ENCODE measurements at regions not wholly inside any gene's neighbourhood (a gene's known extent, or its start where the extent isn't known, plus 50 kb on each side); places are given as distances from the start of the nearest gene placed in this dataset.

DNA sequence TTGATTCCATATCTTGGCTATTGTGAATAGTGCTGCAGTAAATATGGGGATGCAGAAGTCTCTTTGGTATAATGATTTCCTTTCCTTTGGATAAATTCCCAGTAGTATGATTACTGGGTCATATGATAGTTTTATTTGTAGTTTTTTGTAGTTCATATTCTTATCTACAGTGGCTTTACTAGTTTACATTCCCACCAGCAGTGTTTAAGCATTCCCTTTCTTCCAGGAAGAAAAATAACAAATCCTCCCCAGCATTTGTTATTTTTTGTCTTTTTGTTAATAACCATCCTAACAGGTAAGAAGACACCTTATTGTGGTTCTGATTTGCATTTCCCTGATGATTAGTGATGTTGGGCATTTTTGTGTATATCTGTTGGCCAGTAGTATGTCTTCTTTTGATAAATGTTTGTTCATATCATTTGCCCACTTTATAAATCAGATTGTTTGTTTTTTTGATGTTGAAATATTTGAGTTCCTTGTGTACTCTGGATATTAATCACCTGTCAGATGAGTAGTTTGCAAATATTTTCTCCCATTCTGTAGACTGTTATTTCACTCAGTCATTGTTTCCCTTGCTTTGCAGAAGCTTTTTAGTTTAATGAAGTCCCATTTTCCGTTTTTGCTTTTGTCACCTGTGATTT lies 163.3 kb upstream of the THRB start:
- Histone ChIP-seq H3K4me3 (replicated peaks in 1 of 3; ENCODE audit: low read depth in 2 of 3, low read length in 3 of 3) (no peak overlapping the region), H3K27ac (ENCODE audit: low read depth in 1 of 2, low read length in 2 of 2) (no peak overlapping the region), H3K9me3 (replicated peaks in 1 of 2; ENCODE audit: control insufficient read depth in 1 of 2, insufficient read depth in 1 of 2, low read length in 2 of 2) (peaks cover 0 to 4% of the 10 kb centered on the region in 2 donors), H3K27me3 (ENCODE audit: control insufficient read depth in 2 of 2, insufficient read depth in 2 of 2, low read length in 2 of 2) (no peaks in the 10 kb centered on the region), H3K4me2 (replicated peaks; ENCODE audit: extremely low read depth, low read length, poor library complexity, severe bottlenecking) (no peak overlapping the region), H3K36me3 (replicated peaks in 1 of 2; ENCODE audit: control insufficient read depth in 1 of 2, insufficient read depth in 2 of 2, low read length in 2 of 2) (no peaks in the 10 kb centered on the region), H3K79me2 (ENCODE audit: insufficient read depth, low read length) (no peaks in the 10 kb centered on the region), H4K20me1 (ENCODE audit: insufficient read depth, low read length) (no peaks in the 10 kb centered on the region), H3K9ac (ENCODE audit: insufficient read depth, low read length, poor library complexity, severe bottlenecking) (no peak overlapping the region), H2AFZ (ENCODE audit: insufficient read depth, low read depth, low read length, poor library complexity, severe bottlenecking) (no peak overlapping the region), H3K4me1 (ENCODE audit: control insufficient read depth in 1 of 2, insufficient read depth in 2 of 2, low read length in 2 of 2) (no peaks in the 10 kb centered on the region)
- Mint-ChIP-seq H3K9me3 (peaks cover 3 to 14% (median 8%) of the 10 kb centered on the region in 7 donors), H3K4me3 (no peak overlapping the region), H3K27me3 (ENCODE audit: low read depth in 3 of 3) (no peaks in the 10 kb centered on the region), H3K36me3 (no peaks in the 10 kb centered on the region), H3K4me1 (peaks cover 10% of the 10 kb centered on the region), H3K27ac (no peak overlapping the region)
- TF ChIP-seq, protein P1, sequence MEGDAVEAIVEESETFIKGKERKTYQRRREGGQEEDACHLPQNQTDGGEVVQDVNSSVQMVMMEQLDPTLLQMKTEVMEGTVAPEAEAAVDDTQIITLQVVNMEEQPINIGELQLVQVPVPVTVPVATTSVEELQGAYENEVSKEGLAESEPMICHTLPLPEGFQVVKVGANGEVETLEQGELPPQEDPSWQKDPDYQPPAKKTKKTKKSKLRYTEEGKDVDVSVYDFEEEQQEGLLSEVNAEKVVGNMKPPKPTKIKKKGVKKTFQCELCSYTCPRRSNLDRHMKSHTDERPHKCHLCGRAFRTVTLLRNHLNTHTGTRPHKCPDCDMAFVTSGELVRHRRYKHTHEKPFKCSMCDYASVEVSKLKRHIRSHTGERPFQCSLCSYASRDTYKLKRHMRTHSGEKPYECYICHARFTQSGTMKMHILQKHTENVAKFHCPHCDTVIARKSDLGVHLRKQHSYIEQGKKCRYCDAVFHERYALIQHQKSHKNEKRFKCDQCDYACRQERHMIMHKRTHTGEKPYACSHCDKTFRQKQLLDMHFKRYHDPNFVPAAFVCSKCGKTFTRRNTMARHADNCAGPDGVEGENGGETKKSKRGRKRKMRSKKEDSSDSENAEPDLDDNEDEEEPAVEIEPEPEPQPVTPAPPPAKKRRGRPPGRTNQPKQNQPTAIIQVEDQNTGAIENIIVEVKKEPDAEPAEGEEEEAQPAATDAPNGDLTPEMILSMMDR (IDR thresholded peaks at IDR 0.05), result no peak
- no peak for DNase-seq
- intact Hi-C loops (cut with micrococcal nuclease), result no loop called here
- no CpG with 5 or more reads among the region's 1 CpG for WGBS (ENCODE audit: insufficient coverage)

GRCh38 chr3:24661175-24661584 lies 166.5 kb upstream of the THRB start:
- peaks cover 10% of the 10 kb centered on the region for H3K4me1 Mint-ChIP-seq
- Histone ChIP-seq H3K79me2 (ENCODE audit: insufficient read depth, low read length) (no peaks in the 10 kb centered on the region), H3K9me3 (replicated peaks in 1 of 2; ENCODE audit: control insufficient read depth in 1 of 2, insufficient read depth in 1 of 2, low read length in 2 of 2) (peaks cover 0 to 1% of the 10 kb centered on the region in 2 donors), H4K20me1 (ENCODE audit: insufficient read depth, low read length) (no peaks in the 10 kb centered on the region), H3K4me2 (replicated peaks; ENCODE audit: extremely low read depth, low read length, poor library complexity, severe bottlenecking) (no peak overlapping the region), H3K4me3 (replicated peaks in 1 of 3; ENCODE audit: low read depth in 2 of 3, low read length in 3 of 3) (no peak overlapping the region), H3K4me1 (ENCODE audit: control insufficient read depth in 1 of 2, insufficient read depth in 2 of 2, low read length in 2 of 2) (no peaks in the 10 kb centered on the region), H3K9ac (ENCODE audit: insufficient read depth, low read length, poor library complexity, severe bottlenecking) (no peak overlapping the region), H2AFZ (ENCODE audit: insufficient read depth, low read depth, low read length, poor library complexity, severe bottlenecking) (no peak overlapping the region), H3K36me3 (replicated peaks in 1 of 2; ENCODE audit: control insufficient read depth in 1 of 2, insufficient read depth in 2 of 2, low read length in 2 of 2) (no peaks in the 10 kb centered on the region), H3K27me3 (ENCODE audit: control insufficient read depth in 2 of 2, insufficient read depth in 2 of 2, low read length in 2 of 2) (no peaks in the 10 kb centered on the region), H3K27ac (ENCODE audit: low read depth in 1 of 2, low read length in 2 of 2) (no peak overlapping the region)
- DNase-seq, result no peak
- intact Hi-C loops (cut with micrococcal nuclease), result no loop called here
- TF ChIP-seq, protein P1 (IDR thresholded peaks at IDR 0.05), result no peak
- WGBS (ENCODE audit: insufficient coverage), result no CpG with 5 or more reads among the region's 3 CpGs
- H3K4me3 Mint-ChIP-seq, result no peak overlapping the region
- no peak overlapping the region for H3K27ac Mint-ChIP-seq
- H3K27me3 Mint-ChIP-seq (ENCODE audit: low read depth in 3 of 3), result peaks cover 0 to 2% (median 0%) of the 10 kb centered on the region in 3 donors
- peaks cover 0 to 3% (median 1%) of the 10 kb centered on the region in 7 donors for H3K9me3 Mint-ChIP-seq
- no peaks in the 10 kb centered on the region for H3K36me3 Mint-ChIP-seq

Data from CD14-positive monocyte (primary cell).